ENCODE measurements at regions not wholly inside any gene's neighbourhood (a gene's known extent, or its start where the extent isn't known, plus 50 kb on each side); places are given as distances from the start of the nearest gene placed in this dataset.
A peak's percentile ranks its signal among the peaks of the same experiment; 100 is the strongest.
"Not testable (repeated sequence)": the region's sequence is repeated elsewhere in the genome, so short reads cannot be mapped to it uniquely, and the experiment has no call there.

DNA sequence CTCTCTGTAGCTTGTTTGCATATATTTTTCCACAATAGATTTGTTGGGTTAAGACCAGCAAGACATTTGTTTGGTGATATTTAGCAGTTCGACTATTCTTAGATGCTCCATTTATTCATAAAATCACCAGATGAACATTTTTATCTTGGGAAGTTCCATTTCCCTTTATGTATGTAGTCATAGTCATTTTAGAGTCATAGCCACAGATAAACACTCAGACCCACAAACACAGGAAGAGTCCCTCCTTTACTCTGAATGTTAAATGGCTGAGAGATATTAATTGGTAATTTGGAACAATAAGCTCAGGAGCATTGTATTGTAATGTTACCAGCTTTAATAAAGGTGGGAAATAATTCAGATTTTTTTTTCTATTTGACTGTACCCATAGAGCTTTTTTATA, 1608.7 kb downstream of the STIM2 start:
- DNase-seq (ENCODE audit: low read depth, low spot score): no peak

DNA sequence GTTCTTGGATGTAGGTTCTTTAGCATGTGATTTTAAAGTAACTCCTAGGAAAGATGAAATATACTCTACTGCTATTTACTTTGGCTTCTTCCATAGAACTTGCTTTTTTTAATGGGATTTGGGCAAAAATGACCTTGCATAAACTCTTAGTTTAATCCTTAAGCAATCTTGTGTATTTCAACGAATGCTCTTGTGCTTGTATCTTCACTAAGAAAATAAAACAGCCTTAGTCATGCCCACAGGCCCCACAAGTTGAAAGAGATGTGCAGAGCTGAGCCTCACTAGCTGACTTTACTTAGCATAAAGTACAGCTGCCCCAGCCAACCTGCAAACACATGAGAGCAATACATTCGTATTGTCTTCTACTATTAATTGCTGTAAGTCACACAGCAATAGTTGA, 1609.2 kb downstream of the STIM2 start:
- DNase-seq (ENCODE audit: low read depth, low spot score): no peak

DNA sequence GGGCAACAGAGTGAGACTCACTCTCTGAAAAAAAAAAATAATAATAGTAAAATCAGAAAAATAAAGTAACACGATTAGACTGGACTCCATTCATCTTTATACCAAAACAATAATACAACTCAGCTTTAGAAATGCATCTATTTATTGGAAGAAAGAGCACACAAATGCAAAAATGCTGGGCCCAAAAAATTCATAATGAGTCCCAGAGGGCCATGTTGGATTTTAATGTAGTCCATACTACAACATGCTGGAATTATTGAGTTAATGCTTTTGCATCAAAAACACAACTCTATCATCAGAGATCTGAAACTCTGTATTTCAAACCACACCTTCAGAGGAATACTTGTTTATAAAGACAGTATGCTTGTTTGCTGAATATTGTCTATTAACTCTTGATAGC, 1614.7 kb downstream of the STIM2 start:
- DNase-seq (ENCODE audit: low read depth, low spot score): no peak

DNA sequence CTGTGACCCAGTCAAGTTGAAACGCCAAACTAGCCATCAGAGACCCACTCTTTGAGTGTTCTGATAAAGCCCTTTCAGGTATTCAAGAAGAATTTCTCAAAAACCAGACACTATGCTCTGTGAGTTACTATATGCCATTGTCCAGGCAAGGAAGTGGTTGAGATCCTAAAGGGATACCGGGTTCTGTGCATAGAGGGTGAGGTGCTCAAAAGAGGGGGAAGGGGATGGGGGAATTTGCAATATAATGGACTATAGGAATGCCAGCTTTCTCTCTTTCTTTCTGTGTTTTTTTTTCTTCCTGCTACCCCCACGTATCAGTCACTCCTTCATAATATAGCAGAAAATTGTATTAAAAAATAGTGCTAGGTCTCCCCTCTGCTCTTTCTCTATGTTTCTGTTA, 1619.0 kb downstream of the STIM2 start:
- DNase-seq (ENCODE audit: low read depth, low spot score): no peak

DNA sequence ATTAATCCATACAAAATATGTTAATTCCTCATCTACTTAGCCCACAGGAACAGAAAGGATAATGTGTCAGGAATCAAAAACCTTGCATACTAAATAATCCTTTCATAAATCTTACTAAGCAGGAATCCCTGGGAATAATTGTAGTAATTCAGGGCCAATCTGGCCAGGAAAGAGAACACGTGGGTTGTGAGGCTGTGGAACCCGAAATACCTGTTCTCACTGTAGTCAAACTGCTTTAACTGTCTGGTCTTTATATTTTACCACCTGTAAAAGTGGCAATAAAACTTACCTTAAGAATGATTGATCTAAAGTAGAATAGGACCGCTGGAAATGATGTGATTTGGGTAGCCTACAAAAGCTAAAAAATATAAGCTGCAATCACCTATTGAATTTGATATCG, 1620.9 kb downstream of the STIM2 start:
- peak; percentile 22 for DNase-seq (ENCODE audit: low read depth, low spot score)

DNA sequence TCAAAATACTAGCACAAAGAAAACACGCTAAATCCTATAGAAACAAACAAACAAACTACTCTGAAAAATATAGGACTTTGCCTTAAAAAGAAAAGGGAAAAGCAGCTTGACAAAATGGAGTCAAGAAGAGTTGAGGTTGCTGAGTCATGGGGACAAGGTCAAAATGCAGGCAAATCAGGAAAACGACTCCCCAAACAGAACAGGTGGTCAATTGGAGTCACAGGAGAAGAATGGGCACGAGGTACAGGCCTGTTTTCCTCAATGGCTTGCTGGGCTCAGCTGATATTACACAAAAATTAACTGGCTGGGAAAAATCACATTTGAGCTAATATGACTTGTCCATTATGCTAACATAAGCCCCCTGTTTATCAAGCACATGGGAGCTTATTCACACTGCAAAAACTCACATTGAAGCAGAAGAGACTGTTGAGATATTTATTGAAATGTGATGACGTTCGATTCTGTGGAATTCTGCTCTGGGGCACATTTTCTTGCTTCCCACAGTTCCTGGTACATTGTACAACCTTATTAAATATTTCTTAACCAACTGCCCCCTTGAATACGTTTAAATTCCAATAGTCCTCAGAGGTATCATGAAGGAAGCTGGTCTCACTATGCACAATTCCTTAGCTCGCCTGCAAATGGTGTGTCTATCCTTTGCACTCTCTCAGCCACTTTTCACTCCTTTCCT, 1622.1 kb downstream of the STIM2 start:
- DNase-seq (ENCODE audit: low read depth, low spot score): no peak

DNA sequence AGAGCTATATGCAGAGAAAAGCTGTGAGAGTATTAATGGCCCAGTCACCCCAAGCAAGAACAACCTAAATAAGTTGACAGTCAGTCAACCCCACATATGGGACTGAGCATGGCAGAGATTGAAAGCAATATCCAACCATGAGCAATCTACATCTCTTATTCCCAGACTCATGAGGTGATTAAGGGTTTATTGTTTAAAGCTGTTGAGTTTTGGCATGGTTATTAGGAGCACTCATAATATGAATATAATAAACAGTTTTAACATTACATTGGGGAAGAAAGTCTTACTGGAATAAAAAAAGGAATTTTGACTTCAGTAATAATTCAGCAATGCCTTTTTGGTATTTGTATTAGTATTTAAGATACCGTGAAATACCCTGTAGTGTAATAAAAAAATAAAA, 1627.4 kb downstream of the STIM2 start:
- no peak for DNase-seq (ENCODE audit: low read depth, low spot score)

DNA sequence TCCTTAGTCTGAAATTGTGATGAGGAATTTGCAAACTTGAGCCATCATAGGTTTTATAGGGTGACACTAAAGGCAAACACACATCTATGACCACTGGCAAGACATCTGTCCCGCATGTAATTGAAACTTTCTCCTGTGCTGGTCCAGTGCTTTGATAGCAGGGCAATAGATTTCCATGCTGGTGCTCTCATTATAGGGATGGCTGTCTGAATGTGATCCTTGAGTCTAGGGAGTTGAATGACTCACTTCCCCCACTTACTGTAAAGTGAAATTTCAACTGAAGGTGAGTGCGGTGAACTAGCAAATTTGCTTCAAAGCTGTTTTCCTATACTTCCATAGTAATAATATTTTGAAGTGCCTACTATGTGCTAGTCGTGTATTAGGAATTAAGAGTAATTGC, 1630.0 kb downstream of the STIM2 start:
- DNase-seq (ENCODE audit: low read depth, low spot score): no peak

DNA sequence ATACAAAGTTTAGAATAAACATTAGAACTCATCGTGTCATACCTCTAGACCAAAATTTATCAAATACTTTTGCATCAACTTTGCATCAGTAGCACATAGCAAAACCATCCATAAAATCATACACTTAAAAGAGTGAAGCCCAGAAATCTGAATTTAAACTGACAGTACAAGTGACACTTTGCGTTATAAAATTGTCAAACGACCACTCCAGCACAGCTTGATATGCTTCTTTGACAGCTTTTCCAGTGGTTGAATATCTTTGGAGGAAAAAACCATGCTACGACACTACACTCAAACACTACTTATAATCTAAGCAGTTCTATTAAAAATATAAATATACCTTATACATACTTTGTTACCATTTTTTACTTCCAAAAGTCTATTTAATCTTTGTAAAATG, 1644.4 kb downstream of the STIM2 start:
- DNase-seq (ENCODE audit: low read depth, low spot score): no peak

DNA sequence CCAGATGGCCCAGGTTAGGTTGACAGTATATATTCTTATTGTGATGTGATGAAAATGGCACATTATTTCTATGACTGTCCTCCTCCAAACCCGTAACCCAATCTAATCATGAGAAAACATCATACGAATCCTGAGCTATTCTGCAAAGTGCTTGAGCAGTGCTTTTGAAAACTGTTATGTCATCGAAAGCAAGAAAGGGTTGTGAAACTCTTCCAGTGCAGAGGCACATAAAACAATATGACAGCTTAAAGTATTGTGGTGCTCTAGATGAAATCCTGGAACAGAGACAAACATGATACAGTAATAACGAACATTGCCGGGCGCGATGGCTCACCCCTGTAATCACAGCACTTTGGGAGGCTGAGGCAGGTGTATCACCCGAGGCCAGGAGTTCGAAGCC, 1648.0 kb downstream of the STIM2 start:
- DNase-seq (ENCODE audit: low read depth, low spot score): no peak

DNA sequence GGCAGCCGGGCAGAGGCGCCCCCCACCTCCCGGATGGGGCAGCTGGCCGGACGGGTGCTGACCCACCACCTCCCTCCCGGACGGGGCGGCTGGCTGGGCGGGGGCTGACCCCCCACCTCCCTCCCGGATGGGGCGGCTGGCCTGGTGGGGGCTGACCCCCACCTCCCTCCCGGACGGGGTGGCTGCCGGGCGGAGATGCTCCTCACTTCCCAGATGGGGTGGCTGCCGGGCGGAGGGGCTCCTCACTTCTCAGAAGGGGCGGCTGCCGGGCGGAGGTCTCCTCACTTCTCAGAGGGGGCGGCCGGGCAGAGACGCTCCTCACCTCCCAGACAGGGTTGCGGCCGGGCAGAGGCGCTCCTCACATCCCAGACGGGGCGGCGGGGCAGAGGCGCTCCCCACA, 1654.1 kb downstream of the STIM2 start:
- DNase-seq (ENCODE audit: low read depth, low spot score): not testable (repeated sequence)

DNA sequence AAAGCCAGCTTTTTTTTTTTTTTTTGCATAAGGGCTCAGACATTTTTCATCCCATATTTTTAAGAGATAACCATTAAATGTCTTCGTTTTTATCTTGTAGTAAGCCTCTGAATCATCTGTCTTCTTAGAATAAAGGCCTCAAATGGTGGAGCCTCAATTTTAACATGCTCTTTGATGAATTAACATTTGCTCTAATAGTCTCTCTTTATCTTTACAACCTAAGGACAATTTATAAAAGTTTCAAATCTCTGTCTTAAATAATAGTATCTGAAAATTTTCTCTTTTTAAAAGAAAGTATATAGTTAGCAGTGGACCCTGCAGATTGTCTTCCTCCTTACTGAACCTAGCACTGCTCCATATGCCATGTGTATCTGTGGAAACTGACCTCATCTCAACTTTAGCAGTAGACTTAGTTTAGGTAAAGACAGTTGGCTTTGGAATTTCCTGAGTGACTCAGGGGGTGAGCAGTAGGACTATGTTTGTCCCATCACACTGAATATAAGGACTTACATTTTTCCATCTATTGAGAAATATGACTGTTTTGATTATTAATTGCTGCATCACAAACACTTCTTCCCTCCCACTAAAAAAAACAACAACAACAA, 1658.0 kb downstream of the STIM2 start:
- no peak for DNase-seq (ENCODE audit: low read depth, low spot score)

DNA sequence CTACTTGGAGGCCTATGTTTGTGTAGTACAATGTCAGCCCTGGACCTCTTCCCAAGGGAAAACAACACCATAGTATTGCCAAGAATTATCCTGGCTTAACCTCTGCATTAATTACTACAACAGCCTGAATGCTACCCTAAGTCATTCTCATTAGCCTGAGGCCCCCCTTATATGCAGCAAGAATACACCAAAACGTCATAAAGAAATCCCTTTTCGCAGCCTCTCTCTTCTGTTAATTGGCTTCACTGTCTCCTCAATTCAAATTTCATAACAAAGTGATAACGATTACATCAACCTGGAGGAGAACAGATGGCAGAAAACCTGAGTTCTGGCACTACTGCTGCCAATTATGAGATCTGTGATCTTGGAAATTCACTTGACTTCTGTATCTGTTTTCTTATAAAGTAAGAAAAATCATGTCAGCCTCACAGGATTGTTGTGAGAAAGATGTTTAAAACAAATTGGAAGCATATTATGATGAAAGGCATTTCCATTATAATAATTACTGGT, 1663.1 kb downstream of the STIM2 start:
- DNase-seq (ENCODE audit: low read depth, low spot score): no peak

DNA sequence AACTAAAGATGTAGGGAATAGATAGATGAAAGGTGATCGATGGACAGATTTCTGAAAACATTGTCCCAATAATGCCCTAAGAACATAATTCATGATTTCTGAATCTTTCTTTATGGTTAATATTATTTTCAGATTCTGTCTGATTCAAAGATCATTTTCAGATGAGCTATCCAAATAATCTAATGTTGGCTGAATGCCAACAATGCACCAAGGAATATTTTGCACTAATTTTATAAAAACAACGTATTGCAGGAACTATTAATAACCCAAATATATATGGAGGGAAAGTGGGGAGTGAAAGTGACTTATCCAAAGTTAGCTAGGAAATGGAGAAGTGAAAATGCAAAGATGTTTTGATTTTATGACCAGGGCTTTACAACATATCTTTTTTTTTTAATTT, 1675.5 kb downstream of the STIM2 start:
- no peak for DNase-seq (ENCODE audit: low read depth, low spot score)

DNA sequence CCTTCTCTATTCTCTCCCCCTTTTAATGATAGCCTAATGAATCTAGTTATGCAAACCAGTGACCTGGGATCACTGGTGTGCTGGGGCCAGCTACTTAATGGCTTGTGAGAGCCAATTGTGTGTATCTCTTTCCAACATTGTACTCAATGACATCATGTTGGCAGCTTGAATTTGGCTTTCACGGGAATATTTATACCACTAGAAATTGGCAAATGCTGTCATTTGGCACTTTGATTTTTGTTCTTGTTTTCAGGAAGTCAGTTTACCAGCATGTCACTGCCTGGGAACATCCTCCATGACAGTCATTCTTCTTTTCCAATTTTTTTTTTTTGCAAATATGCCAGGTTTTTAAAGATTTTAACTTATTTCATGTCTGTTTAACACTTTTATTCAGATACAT, 1685.3 kb downstream of the STIM2 start:
- no peak for DNase-seq (ENCODE audit: low read depth, low spot score)

DNA sequence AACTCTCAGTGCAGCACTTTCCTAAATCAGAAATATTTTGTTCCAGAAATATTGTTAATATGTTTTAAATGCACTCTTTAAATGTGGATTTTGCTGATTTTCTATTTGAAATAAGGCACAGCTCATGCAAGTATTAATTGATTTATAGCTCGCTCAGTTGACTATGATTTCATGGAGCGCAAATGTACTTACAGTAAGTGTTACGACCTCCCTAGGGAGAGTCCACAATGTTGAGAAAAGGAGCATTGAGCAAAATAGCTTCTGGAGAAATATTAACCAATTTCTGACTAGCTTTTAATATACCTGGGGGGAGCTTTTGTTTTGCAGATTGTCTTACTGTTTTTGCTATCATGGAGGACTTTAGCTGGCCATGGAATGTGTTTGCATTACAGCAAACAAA, 1687.5 kb downstream of the STIM2 start:
- no peak for DNase-seq (ENCODE audit: low read depth, low spot score)

DNA sequence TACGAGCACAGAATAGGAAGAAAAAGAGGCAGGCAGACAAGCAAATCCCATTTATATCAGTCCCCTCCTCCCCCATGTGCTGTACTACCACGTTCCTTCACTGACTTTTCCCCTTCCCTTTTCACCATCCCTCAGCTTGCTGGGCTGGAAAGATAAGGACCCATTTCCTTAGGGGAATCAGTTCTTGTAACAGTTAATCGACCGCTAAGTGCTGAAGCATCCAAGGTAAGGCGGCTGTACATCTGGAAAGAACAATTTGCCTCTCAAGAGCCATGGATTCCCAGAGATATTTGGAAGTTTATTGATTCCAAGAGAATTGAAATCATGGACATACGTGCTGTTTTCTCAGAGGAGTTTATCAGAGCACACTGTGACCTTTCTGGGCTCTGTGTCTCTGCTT, 1688.0 kb downstream of the STIM2 start:
- DNase-seq (ENCODE audit: low read depth, low spot score): no peak

DNA sequence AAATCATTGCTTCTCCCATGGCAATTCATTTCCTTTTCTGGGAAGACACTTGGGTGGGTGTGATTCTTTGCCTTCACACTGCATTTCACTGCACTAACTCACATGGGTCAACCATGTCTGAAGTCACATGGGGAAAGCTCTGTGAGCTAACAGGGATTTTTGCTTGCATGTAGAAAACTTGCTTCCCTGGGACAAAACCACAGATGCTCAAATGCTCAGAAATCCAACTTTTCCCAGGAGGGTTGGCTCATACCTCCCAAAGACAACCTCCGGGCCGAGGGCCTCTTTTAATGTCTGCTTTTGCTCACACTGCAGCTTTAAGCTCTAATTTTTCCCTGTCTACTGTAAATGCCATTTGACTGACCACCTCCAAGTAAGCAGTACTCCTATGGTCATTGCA, 1695.2 kb downstream of the STIM2 start:
- no peak for DNase-seq (ENCODE audit: low read depth, low spot score)

DNA sequence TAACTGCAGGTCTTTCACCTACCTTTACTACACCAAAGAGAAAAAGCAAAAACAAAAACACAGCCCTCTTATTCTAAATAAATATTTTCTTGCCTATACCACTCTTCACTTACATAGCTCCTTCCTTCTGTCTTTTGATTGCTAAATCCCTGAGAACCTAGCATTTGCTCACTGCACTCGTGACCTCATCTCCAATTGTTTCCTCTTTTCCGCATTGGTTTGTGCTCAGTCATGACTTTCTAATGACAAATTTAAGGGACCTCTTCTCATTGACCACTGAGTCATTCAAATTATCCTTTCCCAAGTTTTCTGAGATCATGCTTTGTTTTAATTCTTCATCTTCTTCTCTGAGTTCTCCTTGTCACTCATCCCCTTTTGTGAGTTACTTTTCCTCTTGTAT, 1697.1 kb downstream of the STIM2 start:
- DNase-seq (ENCODE audit: low read depth, low spot score): no peak

DNA sequence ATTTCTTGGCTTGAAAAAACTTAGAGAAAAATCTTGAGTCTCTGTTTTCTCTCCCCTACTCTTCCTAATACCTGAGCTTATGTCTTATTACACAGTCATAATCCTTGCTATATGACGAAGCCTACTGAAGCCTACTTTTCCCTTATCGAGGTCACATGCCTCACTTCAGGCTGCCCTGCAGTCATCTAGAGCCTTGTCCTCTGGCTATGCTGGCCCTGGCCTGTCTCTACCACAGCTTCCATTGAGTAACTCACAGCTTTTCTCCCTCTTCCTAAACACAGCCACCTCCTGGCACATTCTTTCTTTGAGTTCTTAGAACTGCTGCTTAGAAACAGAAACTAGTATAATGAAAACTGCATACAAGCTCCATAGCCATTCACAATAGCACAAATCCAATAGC, 1698.3 kb downstream of the STIM2 start:
- no peak for DNase-seq (ENCODE audit: low read depth, low spot score)

DNA sequence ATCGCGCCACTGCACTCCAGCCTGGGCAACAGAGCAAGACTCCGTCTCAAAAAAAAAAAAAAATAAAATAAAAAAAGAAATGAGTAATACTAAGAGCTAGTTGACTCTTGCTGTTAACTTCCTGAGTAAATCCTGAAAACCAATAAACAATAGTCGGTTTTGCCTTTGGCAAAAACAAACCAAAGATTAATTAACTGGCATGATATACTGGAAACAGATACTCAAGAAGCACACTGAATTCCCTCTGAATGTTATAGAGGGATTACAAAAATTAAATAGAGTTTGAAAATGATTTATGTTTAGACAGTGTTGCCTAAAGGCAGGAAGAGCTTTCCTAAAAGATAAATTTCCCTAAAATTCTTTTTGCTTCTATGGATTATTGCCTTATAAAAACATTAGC, 1702.3 kb downstream of the STIM2 start:
- no peak for DNase-seq (ENCODE audit: low read depth, low spot score)

DNA sequence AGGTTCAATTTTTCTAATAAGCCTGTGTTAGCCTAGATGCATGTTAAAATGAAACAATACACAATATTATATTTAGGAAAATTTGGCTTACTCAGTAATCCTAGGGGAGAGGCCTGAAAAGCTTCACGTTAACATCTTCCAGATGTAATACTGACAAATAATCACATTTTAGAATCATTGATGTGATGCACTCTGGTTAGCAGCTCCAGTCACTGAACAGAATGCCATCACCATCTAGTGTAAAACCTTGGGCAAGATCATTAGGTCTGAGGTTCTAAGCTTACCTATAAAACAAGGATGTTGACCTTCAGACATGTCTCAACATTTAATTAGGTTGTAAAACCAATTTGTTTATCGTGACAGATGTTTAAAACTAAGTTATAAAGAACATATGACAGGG, 1704.8 kb downstream of the STIM2 start:
- no peak for DNase-seq (ENCODE audit: low read depth, low spot score)

DNA sequence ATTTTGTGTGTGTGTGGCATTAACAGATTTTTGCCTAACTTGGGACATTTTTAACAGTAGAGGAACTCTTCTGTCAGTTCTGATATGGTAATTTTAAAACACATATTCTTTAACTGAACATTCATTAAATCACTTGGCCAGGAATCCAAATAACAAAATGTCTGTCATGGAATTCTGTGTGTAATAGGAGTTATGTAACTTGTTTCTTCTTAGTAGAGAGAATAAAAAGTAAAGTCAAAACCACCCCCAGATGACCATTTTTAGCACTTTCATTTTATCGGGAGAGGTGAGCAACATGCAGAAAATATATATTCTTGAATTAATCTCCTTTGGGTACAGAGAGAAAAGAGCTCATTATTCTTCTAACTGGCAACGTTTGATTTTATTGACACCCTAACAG, 1740.3 kb downstream of the STIM2 start:
- no peak for DNase-seq (ENCODE audit: low read depth, low spot score)

DNA sequence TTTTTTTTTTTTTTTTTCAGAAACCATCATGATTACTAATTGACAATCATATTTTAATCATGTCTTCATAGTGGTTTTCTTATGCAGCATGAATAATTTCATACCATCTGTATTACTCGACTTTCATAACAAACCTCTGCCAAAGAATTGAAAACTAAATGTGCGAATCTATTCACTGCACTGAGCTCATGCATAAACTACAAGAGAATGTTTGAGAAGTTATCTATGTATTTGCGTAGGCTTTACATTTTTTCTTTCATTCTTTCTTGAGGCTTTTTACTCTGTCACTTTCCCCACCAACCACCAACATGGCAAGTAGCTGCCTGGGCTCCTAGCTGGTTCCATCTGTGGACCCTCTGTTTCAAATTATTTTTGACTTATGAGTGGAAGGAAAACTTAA, 1761.0 kb downstream of the STIM2 start:
- no peak for DNase-seq (ENCODE audit: low read depth, low spot score)
